Natural killer cell treated with Interleukin-12 subunit alpha and Interleukin-12 subunit beta and Interleukin-15 and Interleukin-18, amount 100 ng/mL, for 72 hours (primary cell): ENCODE measurements at regions not wholly inside any gene's neighbourhood (a gene's known extent, or its start where the extent isn't known, plus 50 kb on each side); places are given as distances from the start of the nearest gene placed in this dataset.

Source experiments
- ATAC-seq, 2 donors: fragments of 150-1000 bp; cut with Tn5 transposase in 1 of 2; sonication (Bioruptor Pico), chemical (Tn5 transposase) in 1 of 2; 2 replicates each; pipeline ENCODE4 v1.10.0; 2021
- DNase-seq: peaks from one replicate; pipeline ENCODE4 v3.0.0; 2022; ENCODE audit warnings: low spot score
- H3K27ac Mint-ChIP-seq, 2 donors: 1 replicate in 1 of 2; 2 replicates in 1 of 2; pipeline ENCODE4 v1.8.0; 2022; ENCODE audit warnings: mixed read lengths in 2 of 2, mild to moderate bottlenecking in 1 of 2, moderate library complexity in 1 of 2
- H3K27me3 Mint-ChIP-seq, 2 donors: 1 replicate in 1 of 2; 2 replicates in 1 of 2; pipeline ENCODE4 v1.8.0; 2022; ENCODE audit warnings: mixed read lengths in 2 of 2
- H3K36me3 Mint-ChIP-seq: one replicate; pipeline ENCODE4 v1.8.0; 2022; ENCODE audit warnings: mixed read lengths
- H3K4me1 Mint-ChIP-seq, 2 donors: 1 replicate in 1 of 2; 2 replicates in 1 of 2; pipeline ENCODE4 v1.8.0; 2022; ENCODE audit warnings: low read depth in 2 of 2, mixed read lengths in 2 of 2, mild to moderate bottlenecking in 1 of 2
- H3K4me3 Mint-ChIP-seq: one replicate; pipeline ENCODE4 v1.8.0; 2022; ENCODE audit warnings: mixed read lengths
- H3K9me3 Mint-ChIP-seq: 2 replicates; pipeline ENCODE4 v1.8.0; 2022; ENCODE audit warnings: mixed read lengths

- no peaks in the 10 kb centered on the region for H3K36me3 Mint-ChIP-seq
- no peaks in the 10 kb centered on the region for H3K4me1 Mint-ChIP-seq
- H3K27ac Mint-ChIP-seq, result no peak overlapping the region
- no peak overlapping the region for H3K4me3 Mint-ChIP-seq
- ATAC-seq, result no peak
- peaks cover 10 to 12% of the 10 kb centered on the region in 2 donors for H3K27me3 Mint-ChIP-seq
- DNase-seq, result no peak
- no peaks in the 10 kb centered on the region for H3K9me3 Mint-ChIP-seq
Observed at GRCh38 chr4:129232589-129233337, 136.8 kb downstream of the C4orf33 start.

DNA sequence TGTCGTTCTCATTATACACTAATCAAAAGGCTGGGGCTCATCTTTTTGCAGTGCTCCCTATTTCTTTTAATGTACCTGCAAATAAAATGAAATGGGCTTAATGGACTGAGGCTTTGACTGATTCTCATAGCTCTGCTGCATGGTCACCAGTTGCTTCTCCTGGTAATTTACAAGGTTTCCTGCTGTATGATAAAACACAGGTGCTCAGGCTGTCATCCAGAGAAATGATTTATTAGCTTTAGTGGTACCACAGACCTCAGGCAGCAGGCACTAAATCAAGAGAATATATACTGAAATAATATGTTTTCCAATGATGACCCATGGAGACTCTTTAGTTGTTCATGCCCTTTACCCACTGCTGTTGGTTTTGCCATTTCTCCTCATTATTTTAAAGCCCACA is 137.7 kb downstream of the C4orf33 start:
- Mint-ChIP-seq H3K27ac (no peak overlapping the region), H3K4me1 (no peaks in the 10 kb centered on the region), H3K4me3 (no peak overlapping the region), H3K9me3 (no peaks in the 10 kb centered on the region), H3K36me3 (no peaks in the 10 kb centered on the region), H3K27me3 (peaks cover 10 to 12% of the 10 kb centered on the region in 2 donors)
- ATAC-seq (no peak), DNase-seq (no peak)

GRCh38 chr4:129236351-129236750 is 140.4 kb downstream of the C4orf33 start:
- no peaks in the 10 kb centered on the region for H3K9me3 Mint-ChIP-seq
- no peak overlapping the region for H3K27ac Mint-ChIP-seq
- H3K4me1 Mint-ChIP-seq, result no peaks in the 10 kb centered on the region
- no peaks in the 10 kb centered on the region for H3K36me3 Mint-ChIP-seq
- no peak overlapping the region for H3K4me3 Mint-ChIP-seq
- peaks cover 8 to 15% of the 10 kb centered on the region in 2 donors for H3K27me3 Mint-ChIP-seq
- ATAC-seq, result no peak
- no peak for DNase-seq

- H3K36me3 Mint-ChIP-seq, result no peaks in the 10 kb centered on the region
- DNase-seq, result no peak
- no peak for ATAC-seq
- H3K9me3 Mint-ChIP-seq, result no peaks in the 10 kb centered on the region
- no peak overlapping the region for H3K27ac Mint-ChIP-seq
- no peaks in the 10 kb centered on the region for H3K4me1 Mint-ChIP-seq
- no peak overlapping the region for H3K4me3 Mint-ChIP-seq
- peaks cover 9 to 15% of the 10 kb centered on the region in 2 donors for H3K27me3 Mint-ChIP-seq
Observed at GRCh38 chr4:129239088-129239487, 143.1 kb downstream of the C4orf33 start.

- Mint-ChIP-seq H3K9me3 (no peaks in the 10 kb centered on the region), H3K27me3 (peaks cover 6 to 15% of the 10 kb centered on the region in 2 donors), H3K36me3 (no peaks in the 10 kb centered on the region), H3K4me1 (no peaks in the 10 kb centered on the region), H3K27ac (no peak overlapping the region), H3K4me3 (no peak overlapping the region)
- DNase-seq, result no peak
- no peak for ATAC-seq
Observed at GRCh38 chr4:129240816-129241215, 144.9 kb downstream of the C4orf33 start.

- no peak overlapping the region for H3K27ac Mint-ChIP-seq
- H3K9me3 Mint-ChIP-seq, result no peaks in the 10 kb centered on the region
- H3K27me3 Mint-ChIP-seq, result peaks cover 7 to 12% of the 10 kb centered on the region in 2 donors
- no peak for DNase-seq
- no peaks in the 10 kb centered on the region for H3K4me1 Mint-ChIP-seq
- no peak for ATAC-seq
- H3K4me3 Mint-ChIP-seq, result no peak overlapping the region
- no peaks in the 10 kb centered on the region for H3K36me3 Mint-ChIP-seq
Observed at GRCh38 chr4:129246145-129246544, 150.2 kb downstream of the C4orf33 start.

DNA sequence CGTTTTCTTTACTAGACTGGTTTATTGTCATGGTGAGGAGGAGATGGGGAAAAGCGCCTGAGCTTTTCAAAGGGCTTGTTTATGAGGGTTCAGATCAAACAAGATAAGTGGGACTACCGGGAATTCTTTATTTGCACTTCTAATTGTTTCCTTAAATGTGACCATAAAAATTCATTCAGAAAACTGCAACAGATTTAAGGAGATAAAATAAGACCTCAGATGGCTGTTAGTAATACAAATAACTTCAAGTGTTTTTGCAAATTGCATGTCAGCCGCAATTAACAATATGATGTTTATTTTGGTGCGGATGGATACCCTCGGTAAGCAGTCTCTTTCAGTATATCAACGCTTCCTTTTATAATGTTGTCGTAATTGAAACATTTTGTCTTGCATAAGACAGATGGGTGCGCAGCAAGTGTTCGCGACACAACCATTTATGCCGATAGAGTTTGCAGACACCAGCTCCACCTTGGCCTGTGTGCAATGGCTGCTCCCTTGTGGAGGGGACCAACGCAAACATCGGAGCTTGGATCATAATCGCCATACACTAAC is 151.0 kb downstream of the C4orf33 start:
- ATAC-seq, result no peak
- H3K27me3 Mint-ChIP-seq, result peaks cover 7 to 19% of the 10 kb centered on the region in 2 donors
- H3K4me3 Mint-ChIP-seq, result no peak overlapping the region
- H3K27ac Mint-ChIP-seq, result no peak overlapping the region
- DNase-seq, result no peak
- no peaks in the 10 kb centered on the region for H3K4me1 Mint-ChIP-seq
- no peaks in the 10 kb centered on the region for H3K9me3 Mint-ChIP-seq
- H3K36me3 Mint-ChIP-seq, result no peaks in the 10 kb centered on the region

DNA sequence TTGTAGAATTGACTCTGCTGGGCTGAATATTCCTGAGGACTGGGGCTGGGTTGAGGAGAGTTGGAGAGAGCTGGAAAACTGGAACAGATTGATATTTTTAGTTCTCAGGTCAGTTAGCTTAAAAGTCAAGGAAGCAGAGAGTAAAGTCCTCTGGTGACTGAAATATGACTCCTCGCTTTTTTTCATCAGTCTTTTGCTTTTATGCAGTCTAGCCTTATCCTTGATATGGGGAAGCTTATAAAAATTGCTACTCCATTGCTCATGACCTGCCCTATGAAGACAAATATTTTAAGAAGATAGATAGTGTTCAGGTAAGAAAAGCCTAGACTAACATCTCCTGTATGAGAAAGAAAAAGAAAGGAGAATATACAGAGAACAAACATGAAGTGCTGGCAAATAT is 152.7 kb downstream of the C4orf33 start:
- H3K27ac Mint-ChIP-seq, result no peak overlapping the region
- DNase-seq (no peak), ATAC-seq (no peak)
- H3K4me1 Mint-ChIP-seq, result no peaks in the 10 kb centered on the region
- H3K4me3 Mint-ChIP-seq, result no peak overlapping the region
- no peaks in the 10 kb centered on the region for H3K36me3 Mint-ChIP-seq
- no peaks in the 10 kb centered on the region for H3K9me3 Mint-ChIP-seq
- peaks cover 3 to 19% of the 10 kb centered on the region in 2 donors for H3K27me3 Mint-ChIP-seq

DNA sequence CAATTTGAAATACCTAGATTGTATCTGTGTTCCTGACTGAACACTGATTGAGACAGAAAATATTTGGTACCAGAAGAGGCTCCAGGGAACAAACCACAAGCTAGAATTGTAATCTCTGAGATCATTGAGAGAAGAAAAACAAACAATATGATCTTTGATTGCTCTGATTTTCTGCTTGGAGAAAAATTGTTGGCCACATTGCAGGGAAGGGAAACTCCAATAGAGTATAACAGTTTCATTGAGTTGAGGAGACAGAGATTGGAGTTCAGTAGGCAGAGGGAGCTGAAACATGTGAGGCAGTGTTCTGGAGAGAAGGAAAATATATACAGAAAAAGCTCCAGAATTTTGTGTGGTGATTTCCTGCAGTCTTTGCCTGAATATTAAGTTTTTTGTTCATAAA is 158.2 kb downstream of the C4orf33 start:
- no peak for DNase-seq
- no peaks in the 10 kb centered on the region for H3K4me1 Mint-ChIP-seq
- H3K36me3 Mint-ChIP-seq, result no peaks in the 10 kb centered on the region
- H3K9me3 Mint-ChIP-seq, result no peaks in the 10 kb centered on the region
- ATAC-seq, result no peak
- H3K4me3 Mint-ChIP-seq, result no peak overlapping the region
- H3K27ac Mint-ChIP-seq, result no peak overlapping the region
- H3K27me3 Mint-ChIP-seq, result peaks cover 4 to 32% of the 10 kb centered on the region in 2 donors

- H3K4me3 Mint-ChIP-seq, result no peak overlapping the region
- ATAC-seq, result no peak
- H3K27me3 Mint-ChIP-seq, result peaks cover 4 to 32% of the 10 kb centered on the region in 2 donors
- H3K9me3 Mint-ChIP-seq, result no peaks in the 10 kb centered on the region
- no peak for DNase-seq
- H3K27ac Mint-ChIP-seq, result no peak overlapping the region
- no peaks in the 10 kb centered on the region for H3K36me3 Mint-ChIP-seq
- H3K4me1 Mint-ChIP-seq, result no peaks in the 10 kb centered on the region
Observed at GRCh38 chr4:129254526-129254925, 158.6 kb downstream of the C4orf33 start.

DNA sequence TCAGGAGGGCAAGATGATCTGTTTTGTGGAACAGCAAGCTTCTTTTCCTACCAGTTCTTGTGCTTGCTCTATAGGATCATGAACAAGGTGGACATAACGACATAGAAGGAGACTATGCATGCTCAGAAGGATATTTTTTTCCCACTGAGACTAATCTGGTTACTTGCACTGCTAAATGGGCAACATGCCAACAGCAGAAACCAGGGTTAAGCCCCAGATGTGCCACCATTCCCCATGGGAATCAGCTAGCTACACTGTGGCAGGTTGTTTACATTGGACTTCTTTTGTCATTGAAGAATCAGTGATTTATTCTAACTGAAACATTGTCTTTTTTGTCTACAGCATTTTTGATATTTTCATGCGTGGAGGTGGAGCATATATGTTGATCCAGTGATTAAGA is 165.6 kb downstream of the C4orf33 start:
- Mint-ChIP-seq H3K27me3 (peaks cover 7 to 8% of the 10 kb centered on the region in 2 donors), H3K4me1 (peaks cover 6 to 10% of the 10 kb centered on the region in 2 donors), H3K27ac (no peak overlapping the region), H3K9me3 (peaks cover 3% of the 10 kb centered on the region), H3K36me3 (no peaks in the 10 kb centered on the region), H3K4me3 (no peak overlapping the region)
- DNase-seq (no peak), ATAC-seq (no peak)

DNA sequence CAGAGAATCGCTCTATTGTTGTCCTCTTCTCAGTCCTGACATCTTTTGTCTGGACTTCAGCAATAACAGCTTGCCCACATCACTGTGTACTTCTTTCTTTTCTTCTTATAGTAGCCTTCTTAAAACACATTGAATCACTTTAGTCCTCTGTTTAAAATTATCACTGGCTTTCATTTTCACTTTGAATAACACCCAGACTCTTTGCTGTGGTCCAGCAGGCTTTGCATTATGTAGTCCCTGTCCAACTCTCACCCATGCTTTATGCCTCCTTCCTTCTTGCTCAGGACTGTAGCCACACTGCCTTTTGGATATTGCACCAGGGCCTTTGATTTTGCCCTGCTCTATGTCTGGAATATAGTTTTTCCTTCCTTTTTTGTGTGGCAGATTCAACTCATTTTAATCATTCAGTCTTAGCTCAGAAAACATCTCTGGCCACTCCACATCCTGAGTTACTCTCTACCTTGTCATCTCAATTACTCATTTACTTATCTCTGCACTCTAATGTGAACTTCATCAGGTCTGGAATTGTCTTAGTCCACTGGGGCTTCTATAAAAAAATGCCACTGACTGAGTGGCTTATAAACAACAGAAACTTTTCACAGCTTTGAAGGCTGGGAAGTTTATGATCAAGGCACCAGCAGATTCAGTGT is 168.2 kb downstream of the C4orf33 start:
- H3K4me3 Mint-ChIP-seq, result no peak overlapping the region
- peaks cover 6 to 10% of the 10 kb centered on the region in 2 donors for H3K4me1 Mint-ChIP-seq
- H3K27me3 Mint-ChIP-seq, result peaks cover 0 to 6% of the 10 kb centered on the region in 2 donors
- peaks cover 3% of the 10 kb centered on the region for H3K9me3 Mint-ChIP-seq
- ATAC-seq, result peak; percentile 32 to 38
- no peaks in the 10 kb centered on the region for H3K36me3 Mint-ChIP-seq
- no peak for DNase-seq
- no peak overlapping the region for H3K27ac Mint-ChIP-seq

GRCh38 chr4:129278868-129279267 is 182.9 kb downstream of the C4orf33 start:
- H3K36me3 Mint-ChIP-seq, result no peaks in the 10 kb centered on the region
- H3K9me3 Mint-ChIP-seq, result no peaks in the 10 kb centered on the region

DNA sequence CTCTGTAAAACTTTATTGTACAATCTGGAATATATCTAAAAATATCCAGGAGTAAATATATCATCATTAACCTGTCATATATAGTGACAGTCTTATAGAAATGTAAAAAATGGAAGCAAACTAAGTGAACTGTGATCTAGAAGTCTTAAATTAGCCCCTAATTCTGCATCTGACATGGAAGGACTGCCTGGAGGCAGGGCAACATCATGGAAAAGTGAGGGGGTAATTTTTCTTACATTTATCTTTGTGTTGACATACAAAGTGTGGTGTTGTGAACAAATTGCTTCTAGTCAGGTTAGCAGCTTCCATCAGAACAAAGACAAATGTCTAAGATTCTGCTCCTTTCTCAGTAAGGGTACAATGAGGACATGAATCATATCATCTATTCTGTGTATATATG is 186.3 kb downstream of the C4orf33 start:
- Mint-ChIP-seq H3K4me3 (no peak overlapping the region), H3K4me1 (no peaks in the 10 kb centered on the region), H3K36me3 (no peaks in the 10 kb centered on the region), H3K9me3 (no peaks in the 10 kb centered on the region), H3K27ac (no peak overlapping the region), H3K27me3 (peaks cover 2 to 7% of the 10 kb centered on the region in 2 donors)
- DNase-seq (no peak), ATAC-seq (no peak)

More at GRCh38 chr4:129278868-129279267, 182.9 kb downstream of the C4orf33 start:
- Mint-ChIP-seq H3K27me3 (peaks cover 0 to 2% of the 10 kb centered on the region in 2 donors), H3K4me1 (no peaks in the 10 kb centered on the region), H3K4me3 (no peak overlapping the region), H3K27ac (no peak overlapping the region)
- ATAC-seq (no peak), DNase-seq (no peak)
